ENCODE measurements at regions not wholly inside any gene's neighbourhood (a gene's known extent, or its start where the extent isn't known, plus 50 kb on each side); places are given as distances from the start of the nearest gene placed in this dataset.

- Histone ChIP-seq H3K36me3 (ENCODE audit: control insufficient read depth in 2 of 4, insufficient read depth in 4 of 4, low read length in 3 of 4) (no peaks in the 10 kb centered on the region), H2BK20ac (ENCODE audit: low read length) (no peak overlapping the region), H2AK5ac (ENCODE audit: low read depth, low read length) (no peak overlapping the region), H3K4me3 (ENCODE audit: extremely low read depth in 1 of 4, insufficient read depth in 2 of 4, low read depth in 3 of 4, low read length in 4 of 4) (no peak overlapping the region), H3K79me1 (ENCODE audit: low read depth, low read length) (no peaks in the 10 kb centered on the region), H3K4me2 (ENCODE audit: insufficient read depth in 1 of 2, low read depth in 2 of 2, low read length in 2 of 2) (no peak overlapping the region), H3K27me3 (replicated peaks in 1 of 4; ENCODE audit: control insufficient read depth in 3 of 4, extremely low read depth in 1 of 4, insufficient read depth in 3 of 4, low read length in 3 of 4) (peaks cover 0 to 1% (median 0%) of the 10 kb centered on the region in 4 experiments; a peak in 2 of 7 replicates), H3K9me3 (ENCODE audit: insufficient read depth in 2 of 2, low read depth in 1 of 2, low read length in 1 of 2) (no peaks in the 10 kb centered on the region), H3K4ac (replicated peaks; ENCODE audit: insufficient read length, low read depth, low read length) (no peak overlapping the region), H3K23me2 (ENCODE audit: low read depth, low read length) (no peaks in the 10 kb centered on the region), H2AFZ (ENCODE audit: low read length) (no peak overlapping the region), H2BK15ac (ENCODE audit: low read length) (no peak overlapping the region), H2BK12ac (ENCODE audit: low read depth, low read length) (no peak overlapping the region), H3K56ac (replicated peaks; ENCODE audit: insufficient read length, low read depth, low read length) (no peak overlapping the region), H3K79me2 (ENCODE audit: control insufficient read depth in 1 of 2, insufficient read depth in 2 of 2, low read length in 2 of 2) (no peaks in the 10 kb centered on the region), H2BK5ac (ENCODE audit: low read depth, low read length) (no peak overlapping the region), H2BK120ac (replicated peaks; ENCODE audit: low read depth, low read length) (no peak overlapping the region), H4K5ac (ENCODE audit: insufficient read length, low read depth, low read length) (no peak overlapping the region), H3K18ac (ENCODE audit: extremely low read depth, low read length) (no peak overlapping the region), H4K91ac (replicated peaks; ENCODE audit: insufficient read length, low read length) (no peak overlapping the region), H3K27ac (ENCODE audit: low read depth, low read length) (no peak overlapping the region), H3K14ac (ENCODE audit: insufficient read length) (no peak overlapping the region), H3K9ac (replicated peaks in 1 of 4; ENCODE audit: extremely low read depth in 1 of 4, low read depth in 3 of 4, low read length in 3 of 4) (no peak overlapping the region), H4K8ac (ENCODE audit: extremely low read depth, insufficient read depth, low read length) (no peak overlapping the region), H4K20me1 (replicated peaks in 1 of 2; ENCODE audit: control insufficient read depth in 1 of 2, insufficient read depth in 2 of 2, low read length in 2 of 2) (no peaks in the 10 kb centered on the region), H3K4me1 (replicated peaks in 1 of 4; ENCODE audit: control insufficient read depth in 3 of 4, insufficient read depth in 4 of 4, low read length in 3 of 4) (no peaks in the 10 kb centered on the region), H3K23ac (ENCODE audit: insufficient read length) (no peak overlapping the region)
- ChIA-PET CTCF (ENCODE audit: partially characterized antibody) (no interaction called here), POLR2A (ENCODE audit: partially characterized antibody) (no interaction called here)
- 82% methylated on average over 1 of the region's 1 CpG; no CpG with 5 or more reads in 1 of the 2 experiments for WGBS, 2 experiments (ENCODE audit: extremely low coverage in 1 of 2, insufficient coverage in 1 of 2, insufficient read length in 1 of 2, insufficient replicate concordance in 2 of 2, low coverage in 1 of 2, low lambda C conversion rate in 2 of 2, missing lambda C conversion rate in 1 of 2)
- DNase-seq (ENCODE audit: low read depth in 1 of 2, low spot score in 2 of 2) (no peak), FAIRE-seq (no peak)
- TF ChIP-seq ASH2L (IDR thresholded peaks at IDR 0.05; ENCODE audit: low read length): no peak
- TF ChIP-seq SP4 (IDR thresholded peaks at IDR 0.05; ENCODE audit: low read length): no peak
- TF ChIP-seq TAF1 (IDR thresholded peaks at IDR 0.05; ENCODE audit: low read depth, low read length): no peak
- TF ChIP-seq POU5F1 (IDR thresholded peaks at IDR 0.05; ENCODE audit: low read depth, low read length): no peak
- no peak for TF ChIP-seq MAFK (IDR thresholded peaks at IDR 0.05; ENCODE audit: low read depth, low read length)
- no peak for TF ChIP-seq SIRT6 (IDR thresholded peaks at IDR 0.05; ENCODE audit: low read length)
These were observed 504.8 kb upstream of the BOD1L1 start for GRCh38 chr4:14132301-14132700.

Measured in H1 (cell line).